Stomach (tissue), 8 donors: ENCODE measurements at regions not wholly inside any gene's neighbourhood (a gene's known extent, or its start where the extent isn't known, plus 50 kb on each side); places are given as distances from the start of the nearest gene placed in this dataset.
A peak's percentile ranks its signal among the peaks of the same experiment; 100 is the strongest.

Source experiments
- DNase-seq, 2 donors: peaks; one replicate each; pipeline versions ENCODE4 v3.0.0 to v3.0.0-alpha.2; 2013 to 2019
- H3K27ac ChIP-seq, 5 donors: fragments of 200-600 bp in 4 of 5; sonication (generic) in 4 of 5; one replicate each; pipeline ENCODE4 v1.5.1; 2013 to 2019; ENCODE audit warnings: mild to moderate bottlenecking in 1 of 5, moderate library complexity in 1 of 5
- H3K27me3 ChIP-seq, 3 donors: fragments of 200-600 bp; sonication (generic); one replicate each; pipeline ENCODE4 v1.5.1; 2017 to 2019; ENCODE audit warnings: mixed run types in 1 of 3
- H3K36me3 ChIP-seq, 4 donors: fragments of 200-600 bp; sonication (generic); 1 replicate in 3 of 4; 2 replicates in 1 of 4; pipeline ENCODE4 v1.5.1; 2016 to 2019
- H3K4me1 ChIP-seq, 4 donors: fragments of 200-600 bp; sonication (generic); one replicate each; pipeline ENCODE4 v1.5.1; 2016 to 2019
- H3K4me3 ChIP-seq, 4 donors: fragments of 200-600 bp; sonication (generic) in 3 of 4; one replicate each; pipeline ENCODE4 v1.5.1; 2016 to 2019; ENCODE audit warnings: mild to moderate bottlenecking in 1 of 4
- H3K9me3 ChIP-seq, 4 donors: fragments of 200-600 bp; sonication (generic); one replicate each; pipeline ENCODE4 v1.5.1; 2016 to 2019
- EP300 ChIP-seq: sonication (generic); formaldehyde crosslinking; IDR thresholded peaks from one replicate; pipeline ENCODE4 v1.6.1; 2017; ENCODE audit warnings: antibody characterized with exemption
- POLR2A ChIP-seq, 4 donors: fragments of 450-650 bp; IDR thresholded peaks; one replicate each; pipeline ENCODE4 v1.6.1; 2016; ENCODE audit warnings: antibody characterized with exemption in 4 of 4, control low read depth in 2 of 4, mild to moderate bottlenecking in 1 of 4, moderate library complexity in 1 of 4
- POLR2AphosphoS5 ChIP-seq, 3 donors: sonication (generic); formaldehyde crosslinking; IDR thresholded peaks; one replicate each; pipeline ENCODE4 v1.6.1; 2016; ENCODE audit warnings: antibody characterized with exemption in 3 of 3
- WGBS, 5 donors: extraction: QIAGEN DNeasy Blood & Tissue Kit in 3 of 5; methylation state at CpG; one replicate each; pipeline versions ENCODE4 v1.1.5 to v1.1.7; 2013 to 2018; 5-methylcytosine and 5-hydroxymethylcytosine counted together
- intact Hi-C: fragments of 100-400 bp; cut with DNase I; formaldehyde crosslinking; loops from one replicate; pipeline ENCODE4 v1.15.1; 2023; ENCODE audit warnings: low total_unique reads
- TF ChIP-seq, protein P1 (sequence below), 7 experiments: fragments of 450-650 bp in 4 of 7; fragments of 200-600 bp in 3 of 7; sonication (generic) in 3 of 7; IDR thresholded peaks; one replicate each; pipeline ENCODE4 v1.5.1; 2016 to 2019; ENCODE audit warnings: antibody characterized with exemption in 7 of 7, control low read depth in 2 of 7, mild to moderate bottlenecking in 1 of 7
- donor health status: healthy with polysubstance abuse.
- donor health status: Bipolar disorder and iron deficiency.
- donor health status: healthy.

GRCh38 chr18:38670486-38670885 lies 1104.9 kb upstream of the CELF4 start:
- H3K27me3 ChIP-seq = no peaks in the 10 kb centered on the region
- DNase-seq = no peak
- no peaks in the 10 kb centered on the region for H3K36me3 ChIP-seq
- peaks cover 2 to 32% (median 17%) of the 10 kb centered on the region in 4 donors for H3K9me3 ChIP-seq
- intact Hi-C loops = no loop called here
- TF ChIP-seq POLR2A (IDR thresholded peaks at IDR 0.05) (no peak), EP300 (no peak), POLR2AphosphoS5 (IDR thresholded peaks at IDR 0.05) (no peak)
- TF ChIP-seq, protein P1, sequence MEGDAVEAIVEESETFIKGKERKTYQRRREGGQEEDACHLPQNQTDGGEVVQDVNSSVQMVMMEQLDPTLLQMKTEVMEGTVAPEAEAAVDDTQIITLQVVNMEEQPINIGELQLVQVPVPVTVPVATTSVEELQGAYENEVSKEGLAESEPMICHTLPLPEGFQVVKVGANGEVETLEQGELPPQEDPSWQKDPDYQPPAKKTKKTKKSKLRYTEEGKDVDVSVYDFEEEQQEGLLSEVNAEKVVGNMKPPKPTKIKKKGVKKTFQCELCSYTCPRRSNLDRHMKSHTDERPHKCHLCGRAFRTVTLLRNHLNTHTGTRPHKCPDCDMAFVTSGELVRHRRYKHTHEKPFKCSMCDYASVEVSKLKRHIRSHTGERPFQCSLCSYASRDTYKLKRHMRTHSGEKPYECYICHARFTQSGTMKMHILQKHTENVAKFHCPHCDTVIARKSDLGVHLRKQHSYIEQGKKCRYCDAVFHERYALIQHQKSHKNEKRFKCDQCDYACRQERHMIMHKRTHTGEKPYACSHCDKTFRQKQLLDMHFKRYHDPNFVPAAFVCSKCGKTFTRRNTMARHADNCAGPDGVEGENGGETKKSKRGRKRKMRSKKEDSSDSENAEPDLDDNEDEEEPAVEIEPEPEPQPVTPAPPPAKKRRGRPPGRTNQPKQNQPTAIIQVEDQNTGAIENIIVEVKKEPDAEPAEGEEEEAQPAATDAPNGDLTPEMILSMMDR (IDR thresholded peaks at IDR 0.05) = no peak
- no peak overlapping the region for H3K4me3 ChIP-seq
- H3K27ac ChIP-seq = no peak overlapping the region
- H3K4me1 ChIP-seq = no peaks in the 10 kb centered on the region

DNA sequence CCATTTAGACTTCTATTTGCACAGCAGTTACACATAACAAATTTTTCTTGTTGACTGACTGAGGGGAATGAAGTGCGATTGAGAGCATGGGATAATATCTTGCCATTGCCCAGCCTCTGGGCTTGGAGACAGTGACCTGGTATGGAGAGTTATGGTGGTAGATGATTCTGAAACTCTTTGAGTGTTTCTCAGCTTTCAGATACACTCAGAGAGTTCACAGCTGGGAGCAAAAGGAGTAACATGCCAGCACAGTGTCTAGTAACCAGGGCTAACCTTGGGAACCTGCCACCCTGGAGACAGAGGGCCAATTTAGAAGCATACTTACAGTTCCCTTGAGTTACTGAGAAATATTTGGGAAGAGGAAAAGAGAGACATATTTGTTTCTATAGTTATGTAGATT lies 1099.3 kb upstream of the CELF4 start:
- Histone ChIP-seq H3K4me1 (no peaks in the 10 kb centered on the region), H3K27ac (no peak overlapping the region), H3K9me3 (peaks cover 0 to 4% (median 0%) of the 10 kb centered on the region in 4 donors), H3K36me3 (no peaks in the 10 kb centered on the region), H3K4me3 (no peak overlapping the region), H3K27me3 (no peaks in the 10 kb centered on the region)
- DNase-seq = peak in 1 of 2 donors; percentile 5
- WGBS, 5 donors = 71 to 88% (median 79%) methylated on average over 1 of the region's 1 CpG
- intact Hi-C loops = no loop called here
- TF ChIP-seq EP300 = no peak
- TF ChIP-seq, protein P1 (IDR thresholded peaks at IDR 0.05) = no peak

DNA sequence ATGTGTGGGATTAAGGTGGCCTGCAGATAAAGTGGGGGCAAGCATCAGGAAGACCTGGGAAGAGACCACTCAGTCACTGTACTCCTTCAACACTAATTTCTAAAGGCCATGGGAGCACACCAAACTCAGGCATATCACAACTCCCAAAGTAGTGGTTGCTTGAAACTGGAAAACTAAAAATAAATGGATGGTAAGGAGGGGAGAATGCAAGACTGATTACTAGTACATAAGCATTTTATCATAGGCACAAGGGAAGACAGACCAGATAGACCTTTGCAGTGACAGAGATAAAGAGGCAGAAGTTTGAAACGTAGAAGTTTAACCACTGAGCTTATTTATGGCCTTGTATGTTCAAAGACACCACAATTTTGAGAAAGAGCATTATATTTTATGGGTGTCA lies 1098.1 kb upstream of the CELF4 start:
- Histone ChIP-seq H3K36me3 (no peaks in the 10 kb centered on the region), H3K9me3 (no peaks in the 10 kb centered on the region), H3K27me3 (no peaks in the 10 kb centered on the region), H3K27ac (no peak overlapping the region), H3K4me3 (no peak overlapping the region), H3K4me1 (no peaks in the 10 kb centered on the region)
- intact Hi-C loops = no loop called here
- WGBS, 5 donors = 26 to 58% (median 47%) methylated on average over 1 of the region's 1 CpG
- DNase-seq = no peak
- no peak for TF ChIP-seq POLR2AphosphoS5 (IDR thresholded peaks at IDR 0.05)
- TF ChIP-seq EP300 = no peak
- TF ChIP-seq, protein P1 (IDR thresholded peaks at IDR 0.05) = no peak
- no peak for TF ChIP-seq POLR2A (IDR thresholded peaks at IDR 0.05)

GRCh38 chr18:38663270-38663669 lies 1097.7 kb upstream of the CELF4 start:
- no peak overlapping the region for H3K27ac ChIP-seq
- no peaks in the 10 kb centered on the region for H3K27me3 ChIP-seq
- no peaks in the 10 kb centered on the region for H3K4me1 ChIP-seq
- no peak for DNase-seq
- H3K36me3 ChIP-seq = no peaks in the 10 kb centered on the region
- no peaks in the 10 kb centered on the region for H3K9me3 ChIP-seq
- H3K4me3 ChIP-seq = no peak overlapping the region
- intact Hi-C loops = no loop called here
- TF ChIP-seq POLR2A (IDR thresholded peaks at IDR 0.05) (no peak), EP300 (no peak), POLR2AphosphoS5 (IDR thresholded peaks at IDR 0.05) (no peak)
- TF ChIP-seq, protein P1 (IDR thresholded peaks at IDR 0.05) = no peak

DNA sequence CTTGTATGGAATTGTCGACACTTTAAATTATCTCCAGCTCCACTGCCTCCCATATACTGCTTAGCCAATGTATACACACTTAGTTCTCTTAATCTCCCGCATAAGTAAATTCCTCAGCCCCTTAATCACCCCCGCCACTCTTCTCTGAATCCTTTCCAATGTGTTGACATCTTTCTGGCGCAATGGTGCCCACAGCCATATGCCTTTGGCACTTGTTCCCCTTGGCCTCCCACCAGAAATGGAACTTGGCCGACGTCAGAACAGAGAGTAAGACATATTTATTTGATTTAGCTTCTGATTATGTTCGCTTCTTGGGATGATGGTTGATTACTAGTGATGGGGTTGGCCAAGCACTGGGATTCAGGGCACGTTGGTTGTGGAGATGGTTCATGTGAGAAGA lies 1089.3 kb upstream of the CELF4 start:
- H3K4me3 ChIP-seq = no peak overlapping the region
- no peak overlapping the region for H3K27ac ChIP-seq
- no peaks in the 10 kb centered on the region for H3K4me1 ChIP-seq
- DNase-seq = peak in 1 of 2 donors; percentile 34
- intact Hi-C loops = no loop called here
- WGBS, 5 donors = 62 to 80% (median 66%) methylated on average over 8 of the region's 8 CpGs
- H3K9me3 ChIP-seq = no peaks in the 10 kb centered on the region
- no peaks in the 10 kb centered on the region for H3K36me3 ChIP-seq
- TF ChIP-seq, protein P1 (IDR thresholded peaks at IDR 0.05) = no peak
- TF ChIP-seq POLR2A (IDR thresholded peaks at IDR 0.05) (no peak), POLR2AphosphoS5 (IDR thresholded peaks at IDR 0.05) (no peak), EP300 (no peak)
- no peaks in the 10 kb centered on the region for H3K27me3 ChIP-seq
